HEK293 (cell line): ENCODE measurements at regions not wholly inside any gene's neighbourhood (a gene's known extent, or its start where the extent isn't known, plus 50 kb on each side); places are given as distances from the start of the nearest gene placed in this dataset.

Source experiments
- CTCF ChIA-PET: fragments of 350-600 bp; formaldehyde crosslinking; extraction: SDS; loops from one replicate; lab custom pipeline; 2021; ENCODE audit warnings: antibody characterized with exemption; lab: Yijun Ruan, JAX
- POLR2A ChIA-PET: fragments of 300-600 bp; formaldehyde crosslinking; extraction: SDS; loops from one replicate; lab custom pipeline; 2020; ENCODE audit warnings: antibody characterized with exemption, inconsistent platforms; lab: Yijun Ruan, JAX
- H3K27ac ChIP-seq: fragments of 200-500 bp; sonication (Bioruptor generic); 2 replicates; pipeline ENCODE4 v1.5.1; 2014; ENCODE audit warnings: low read depth, low read length, control low read depth, inconsistent platforms; ENCODE audit errors: extremely low read depth
- H3K36me3 ChIP-seq, 2 experiments: fragments of 200-500 bp in 1 of 2; sonication (Bioruptor generic) in 1 of 2; 1 replicate in 1 of 2; 2 replicates in 1 of 2; pipeline ENCODE4 v1.5.1; 2014 to 2017; ENCODE audit warnings: inconsistent platforms in 2 of 2, low read length in 2 of 2; ENCODE audit not compliant: control insufficient read depth in 2 of 2, insufficient read depth in 1 of 2
- H3K4me1 ChIP-seq: fragments of 200-500 bp; sonication (Bioruptor generic); 2 replicates; pipeline ENCODE4 v1.5.1; 2014; ENCODE audit warnings: mild to moderate bottlenecking, low read length, inconsistent platforms; ENCODE audit not compliant: control insufficient read depth, insufficient read depth
- H3K4me3 ChIP-seq: 2 replicates; pipeline ENCODE4 v1.5.1; 2011; ENCODE audit warnings: low read depth, mild to moderate bottlenecking, control low read depth, low read length, moderate library complexity
- H3K9me3 ChIP-seq: fragments of 200-500 bp; sonication (Bioruptor generic); 2 replicates; pipeline ENCODE4 v1.5.1; 2014; ENCODE audit warnings: low read depth, low read length, inconsistent platforms; ENCODE audit not compliant: control insufficient read depth, insufficient read depth
- HOXD13 ChIP-seq: sonication (generic); formaldehyde crosslinking; IDR thresholded peaks from 2 replicates; pipeline ENCODE4 v1.8.0; 2022; ENCODE audit warnings: missing genetic modification reagents, borderline replicate concordance
- IKZF3 ChIP-seq: fragments of 450-650 bp; IDR thresholded peaks from 2 replicates; pipeline ENCODE4 v1.5.0; 2018; ENCODE audit warnings: missing biosample characterization, mild to moderate bottlenecking, missing genetic modification characterization, moderate library complexity
- ZBTB11 ChIP-seq: fragments of 450-650 bp; formaldehyde crosslinking; conservative IDR thresholded peaks from 2 replicates; pipeline ENCODE4 v1.5.1; 2016; ENCODE audit warnings: low read depth, missing biosample characterization, missing genetic modification characterization
- ZNF157 ChIP-seq: fragments of 450-650 bp; formaldehyde crosslinking; IDR thresholded peaks from 2 replicates; pipeline ENCODE4 v1.5.1; 2016; ENCODE audit warnings: missing biosample characterization, missing genetic modification characterization
- ZNF26 ChIP-seq: fragments of 450-650 bp; formaldehyde crosslinking; IDR thresholded peaks from 2 replicates; pipeline ENCODE4 v1.5.1; 2016; ENCODE audit warnings: missing biosample characterization, missing genetic modification characterization
- ZNF391 ChIP-seq: fragments of 450-650 bp; formaldehyde crosslinking; IDR thresholded peaks from 2 replicates; pipeline ENCODE4 v1.5.1; 2016; ENCODE audit warnings: low read depth, missing biosample characterization, missing genetic modification characterization, borderline replicate concordance
- TF ChIP-seq, protein P1 (sequence below): fragments of 450-650 bp; formaldehyde crosslinking; IDR thresholded peaks from 2 replicates; pipeline ENCODE4 v1.5.1; 2017; ENCODE audit warnings: missing biosample characterization, missing genetic modification characterization
- TF ChIP-seq, protein P2 (sequence below): fragments of 450-650 bp; formaldehyde crosslinking; optimal IDR thresholded peaks from 2 replicates; pipeline ENCODE3; 2016; ENCODE audit warnings: missing biosample characterization, mild to moderate bottlenecking, missing genetic modification characterization
- TF ChIP-seq, protein P3 (sequence below): fragments of 450-650 bp; formaldehyde crosslinking; IDR thresholded peaks from 2 replicates; pipeline ENCODE4 v1.5.0; 2017; ENCODE audit warnings: missing biosample characterization, missing genetic modification characterization, borderline replicate concordance
- TF ChIP-seq, protein P4 (sequence below): fragments of 450-650 bp; formaldehyde crosslinking; IDR thresholded peaks from 2 replicates; pipeline ENCODE4 v1.5.1; 2017; ENCODE audit warnings: missing biosample characterization, missing genetic modification characterization

GRCh38 chr2:183868707-183869106 is 729.6 kb upstream of the ZNF804A start (continued):
- TF ChIP-seq, protein P1, sequence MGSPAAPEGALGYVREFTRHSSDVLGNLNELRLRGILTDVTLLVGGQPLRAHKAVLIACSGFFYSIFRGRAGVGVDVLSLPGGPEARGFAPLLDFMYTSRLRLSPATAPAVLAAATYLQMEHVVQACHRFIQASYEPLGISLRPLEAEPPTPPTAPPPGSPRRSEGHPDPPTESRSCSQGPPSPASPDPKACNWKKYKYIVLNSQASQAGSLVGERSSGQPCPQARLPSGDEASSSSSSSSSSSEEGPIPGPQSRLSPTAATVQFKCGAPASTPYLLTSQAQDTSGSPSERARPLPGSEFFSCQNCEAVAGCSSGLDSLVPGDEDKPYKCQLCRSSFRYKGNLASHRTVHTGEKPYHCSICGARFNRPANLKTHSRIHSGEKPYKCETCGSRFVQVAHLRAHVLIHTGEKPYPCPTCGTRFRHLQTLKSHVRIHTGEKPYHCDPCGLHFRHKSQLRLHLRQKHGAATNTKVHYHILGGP = no peak
- TF ChIP-seq HOXD13 (CRISPR knock-in tag) (no peak), ZNF391 (tag by site-specific recombination) (no peak)
- TF ChIP-seq, protein P2, sequence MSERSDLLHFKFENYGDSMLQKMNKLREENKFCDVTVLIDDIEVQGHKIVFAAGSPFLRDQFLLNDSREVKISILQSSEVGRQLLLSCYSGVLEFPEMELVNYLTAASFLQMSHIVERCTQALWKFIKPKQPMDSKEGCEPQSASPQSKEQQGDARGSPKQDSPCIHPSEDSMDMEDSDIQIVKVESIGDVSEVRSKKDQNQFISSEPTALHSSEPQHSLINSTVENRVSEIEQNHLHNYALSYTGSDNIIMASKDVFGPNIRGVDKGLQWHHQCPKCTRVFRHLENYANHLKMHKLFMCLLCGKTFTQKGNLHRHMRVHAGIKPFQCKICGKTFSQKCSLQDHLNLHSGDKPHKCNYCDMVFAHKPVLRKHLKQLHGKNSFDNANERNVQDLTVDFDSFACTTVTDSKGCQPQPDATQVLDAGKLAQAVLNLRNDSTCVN (tag by site-specific recombination) = no peak
- TF ChIP-seq, all 188 proteins: peak for 0

- H3K36me3 ChIP-seq = no peaks in the 10 kb centered on the region
- ChIA-PET CTCF (interaction anchor here (0.6 kb wide), 1 partner anchor 1641 kb away, joined by 4 read pairs; no protein-coding TSS in a partner anchor), POLR2A (no interaction called here)
- H3K4me3 ChIP-seq = no peak overlapping the region
- no peaks in the 10 kb centered on the region for H3K4me1 ChIP-seq
- H3K9me3 ChIP-seq = no peaks in the 10 kb centered on the region
- no peak overlapping the region for H3K27ac ChIP-seq
- TF ChIP-seq, protein P3, sequence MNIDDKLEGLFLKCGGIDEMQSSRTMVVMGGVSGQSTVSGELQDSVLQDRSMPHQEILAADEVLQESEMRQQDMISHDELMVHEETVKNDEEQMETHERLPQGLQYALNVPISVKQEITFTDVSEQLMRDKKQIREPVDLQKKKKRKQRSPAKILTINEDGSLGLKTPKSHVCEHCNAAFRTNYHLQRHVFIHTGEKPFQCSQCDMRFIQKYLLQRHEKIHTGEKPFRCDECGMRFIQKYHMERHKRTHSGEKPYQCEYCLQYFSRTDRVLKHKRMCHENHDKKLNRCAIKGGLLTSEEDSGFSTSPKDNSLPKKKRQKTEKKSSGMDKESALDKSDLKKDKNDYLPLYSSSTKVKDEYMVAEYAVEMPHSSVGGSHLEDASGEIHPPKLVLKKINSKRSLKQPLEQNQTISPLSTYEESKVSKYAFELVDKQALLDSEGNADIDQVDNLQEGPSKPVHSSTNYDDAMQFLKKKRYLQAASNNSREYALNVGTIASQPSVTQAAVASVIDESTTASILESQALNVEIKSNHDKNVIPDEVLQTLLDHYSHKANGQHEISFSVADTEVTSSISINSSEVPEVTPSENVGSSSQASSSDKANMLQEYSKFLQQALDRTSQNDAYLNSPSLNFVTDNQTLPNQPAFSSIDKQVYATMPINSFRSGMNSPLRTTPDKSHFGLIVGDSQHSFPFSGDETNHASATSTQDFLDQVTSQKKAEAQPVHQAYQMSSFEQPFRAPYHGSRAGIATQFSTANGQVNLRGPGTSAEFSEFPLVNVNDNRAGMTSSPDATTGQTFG (tag by site-specific recombination) = no peak
- TF ChIP-seq IKZF3 (tag by site-specific recombination) = no peak
- no peak for TF ChIP-seq ZNF157 (tag by site-specific recombination)
- TF ChIP-seq, protein P4, sequence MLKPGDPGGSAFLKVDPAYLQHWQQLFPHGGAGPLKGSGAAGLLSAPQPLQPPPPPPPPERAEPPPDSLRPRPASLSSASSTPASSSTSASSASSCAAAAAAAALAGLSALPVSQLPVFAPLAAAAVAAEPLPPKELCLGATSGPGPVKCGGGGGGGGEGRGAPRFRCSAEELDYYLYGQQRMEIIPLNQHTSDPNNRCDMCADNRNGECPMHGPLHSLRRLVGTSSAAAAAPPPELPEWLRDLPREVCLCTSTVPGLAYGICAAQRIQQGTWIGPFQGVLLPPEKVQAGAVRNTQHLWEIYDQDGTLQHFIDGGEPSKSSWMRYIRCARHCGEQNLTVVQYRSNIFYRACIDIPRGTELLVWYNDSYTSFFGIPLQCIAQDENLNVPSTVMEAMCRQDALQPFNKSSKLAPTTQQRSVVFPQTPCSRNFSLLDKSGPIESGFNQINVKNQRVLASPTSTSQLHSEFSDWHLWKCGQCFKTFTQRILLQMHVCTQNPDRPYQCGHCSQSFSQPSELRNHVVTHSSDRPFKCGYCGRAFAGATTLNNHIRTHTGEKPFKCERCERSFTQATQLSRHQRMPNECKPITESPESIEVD (tag by site-specific recombination) = no peak
- TF ChIP-seq ZBTB11 (tag by site-specific recombination) = no peak
- no peak for TF ChIP-seq ZNF26 (tag by site-specific recombination)
Measured at GRCh38 chr2:183872131-183872530, 726.2 kb upstream of the ZNF804A start.
